Ishikawa (cell line): ENCODE measurements at regions not wholly inside any gene's neighbourhood (a gene's known extent, or its start where the extent isn't known, plus 50 kb on each side); places are given as distances from the start of the nearest gene placed in this dataset.

Source experiments
- CEBPB ChIP-seq: IDR thresholded peaks from 2 replicates; pipeline ENCODE4 v1.6.1; 2012
- CREB1 ChIP-seq: IDR thresholded peaks from 2 replicates; pipeline ENCODE4 v1.6.1; 2012; ENCODE audit warnings: low read depth
- EGR1 ChIP-seq: IDR thresholded peaks from 2 replicates; pipeline ENCODE4 v1.6.1; 2012
- EP300 ChIP-seq: IDR thresholded peaks from 2 replicates; pipeline ENCODE4 v1.6.1; 2012; ENCODE audit warnings: borderline replicate concordance
- FOXM1 ChIP-seq: IDR thresholded peaks from 2 replicates; pipeline ENCODE4 v1.6.1; 2012; ENCODE audit warnings: low read depth, borderline replicate concordance
- NFIC ChIP-seq: IDR thresholded peaks from 2 replicates; pipeline ENCODE4 v1.6.1; 2012
- RAD21 ChIP-seq: IDR thresholded peaks from 2 replicates; pipeline ENCODE4 v1.6.1; 2012; ENCODE audit warnings: low read depth
- REST ChIP-seq: IDR thresholded peaks from 2 replicates; pipeline ENCODE4 v1.6.1; 2012; ENCODE audit warnings: low read depth, mild to moderate bottlenecking
- TAF1 ChIP-seq: IDR thresholded peaks from 2 replicates; pipeline ENCODE4 v1.6.1; 2012; ENCODE audit warnings: low read depth, mild to moderate bottlenecking
- TCF12 ChIP-seq: IDR thresholded peaks from 2 replicates; pipeline ENCODE4 v1.6.1; 2012; ENCODE audit warnings: low read depth
- TEAD4 ChIP-seq: IDR thresholded peaks from 2 replicates; pipeline ENCODE4 v1.6.1; 2012
- USF1 ChIP-seq: IDR thresholded peaks from 2 replicates; pipeline ENCODE4 v1.6.1; 2012
- YY1 ChIP-seq: IDR thresholded peaks from 2 replicates; pipeline ENCODE4 v1.6.1; 2012; ENCODE audit warnings: low read depth
- ZBTB7A ChIP-seq: IDR thresholded peaks from 2 replicates; pipeline ENCODE4 v1.6.1; 2012; ENCODE audit warnings: low read depth
- TF ChIP-seq, protein P1 (sequence below): IDR thresholded peaks from 2 replicates; pipeline ENCODE4 v1.6.1; 2012

DNA sequence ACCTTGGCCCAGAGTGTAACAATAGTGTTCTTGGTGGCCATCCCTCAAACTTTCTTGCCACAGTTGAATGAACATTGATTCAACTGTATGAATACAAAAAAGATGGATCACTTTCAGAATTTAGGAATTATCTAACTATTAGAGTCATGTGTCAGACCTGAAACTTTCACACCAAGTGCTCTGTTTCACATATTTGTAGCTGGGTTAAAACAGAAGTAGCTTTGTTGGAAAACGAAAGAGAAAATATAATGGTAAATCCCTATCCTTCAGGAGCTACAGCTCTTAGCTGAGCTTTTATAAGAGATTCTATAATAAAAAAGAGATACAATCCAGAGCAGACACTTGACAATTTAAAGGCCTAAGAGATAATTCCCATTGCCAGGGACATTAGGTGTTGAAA, 719.3 kb downstream of the JRKL start:
- TF ChIP-seq REST: no peak
- TF ChIP-seq FOXM1: no peak
- no peak for TF ChIP-seq YY1
- TF ChIP-seq NFIC: no peak
- TF ChIP-seq USF1: no peak
- no peak for TF ChIP-seq EGR1
- TF ChIP-seq RAD21: no peak
- no peak for TF ChIP-seq TEAD4
- TF ChIP-seq EP300: no peak
- no peak for TF ChIP-seq CEBPB
- TF ChIP-seq CREB1: no peak
- TF ChIP-seq ZBTB7A: no peak

GRCh38 chr11:97110376-97110775, 720.6 kb downstream of the JRKL start:
- TF ChIP-seq USF1 (no peak), YY1 (no peak), CREB1 (no peak), NFIC (no peak), RAD21 (no peak), ZBTB7A (no peak), CEBPB (no peak), TEAD4 (no peak), TAF1 (no peak), EGR1 (no peak), REST (no peak), TCF12 (no peak), EP300 (no peak), FOXM1 (no peak)
- TF ChIP-seq, protein P1, sequence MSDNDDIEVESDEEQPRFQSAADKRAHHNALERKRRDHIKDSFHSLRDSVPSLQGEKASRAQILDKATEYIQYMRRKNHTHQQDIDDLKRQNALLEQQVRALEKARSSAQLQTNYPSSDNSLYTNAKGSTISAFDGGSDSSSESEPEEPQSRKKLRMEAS: no peak

- TF ChIP-seq TAF1 (no peak), RAD21 (no peak), FOXM1 (no peak), EP300 (no peak), EGR1 (no peak), CEBPB (no peak), ZBTB7A (no peak), YY1 (no peak)
Observed at GRCh38 chr11:97111559-97111958, 721.7 kb downstream of the JRKL start.

DNA sequence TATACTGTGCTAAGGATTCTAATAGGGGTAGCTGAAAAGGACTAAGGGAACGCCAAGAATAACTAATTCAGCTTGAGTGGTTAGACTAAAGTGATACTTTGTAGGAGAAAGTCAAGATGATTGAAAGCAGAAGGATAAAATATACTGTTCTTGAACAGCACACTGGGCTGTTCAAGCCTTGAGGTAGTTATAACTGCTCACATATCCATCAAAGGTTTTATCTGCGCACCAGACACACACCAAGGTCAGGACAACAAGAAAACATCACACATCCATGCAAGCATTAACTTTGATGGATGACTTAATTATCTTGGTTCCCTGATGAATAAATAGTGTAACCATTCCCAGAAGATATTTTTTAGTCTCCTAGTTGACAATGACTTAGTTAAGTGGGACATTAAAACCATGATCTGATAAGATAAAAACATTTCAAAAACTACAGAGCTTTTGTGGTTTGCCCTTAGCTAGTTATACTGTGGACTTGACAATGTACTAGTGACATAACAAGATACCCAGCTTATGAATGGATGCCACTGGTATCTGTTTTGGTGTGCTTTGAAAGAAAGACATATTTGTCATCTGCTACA, 728.9 kb downstream of the JRKL start:
- TF ChIP-seq ZBTB7A (no peak), EGR1 (no peak), NFIC (no peak), TEAD4 (no peak), TAF1 (no peak), EP300 (no peak), REST (no peak), TCF12 (no peak), USF1 (no peak), YY1 (no peak), CEBPB (no peak)

- TF ChIP-seq REST (no peak), EP300 (no peak), CEBPB (no peak), TEAD4 (no peak), RAD21 (no peak), USF1 (no peak), NFIC (no peak), FOXM1 (no peak), CREB1 (no peak), EGR1 (no peak), TCF12 (no peak), YY1 (no peak), TAF1 (no peak), ZBTB7A (no peak)
- TF ChIP-seq, protein P1: no peak
Observed at GRCh38 chr11:97123237-97123636, 733.4 kb downstream of the JRKL start.
